ENCODE measurements at regions not wholly inside any gene's neighbourhood (a gene's known extent, or its start where the extent isn't known, plus 50 kb on each side); places are given as distances from the start of the nearest gene placed in this dataset.

GRCh38 chr16:5512014-5512413 lies 414.4 kb upstream of the EEF2KMT start:
- ChIA-PET POLR2A (no interaction called here), CTCF (no interaction called here)
- no TSS peak for BruUV-seq (replicated peaks)
- Histone ChIP-seq H3K4me1 (ENCODE audit: control insufficient read depth, extremely low read depth, insufficient read depth, low read length) (no peaks in the 10 kb centered on the region), H3K36me3 (ENCODE audit: control insufficient read depth in 2 of 2, extremely low read depth in 1 of 2, insufficient read depth in 2 of 2, low read length in 2 of 2) (no peaks in the 10 kb centered on the region), H3K9me3 (replicated peaks; ENCODE audit: control insufficient read depth, insufficient read depth, low read length) (peaks cover 7% of the 10 kb centered on the region), H3K9me1 (replicated peaks; ENCODE audit: control insufficient read depth, extremely low read depth, insufficient read depth, low read length) (no peaks in the 10 kb centered on the region), H3K27me3 (ENCODE audit: control insufficient read depth in 2 of 2, insufficient read depth in 2 of 2, low read length in 2 of 2) (no peaks in the 10 kb centered on the region), H3K79me2 (ENCODE audit: control insufficient read depth, insufficient read depth, low read length) (no peaks in the 10 kb centered on the region), H4K20me1 (replicated peaks; ENCODE audit: control insufficient read depth, extremely low read depth, insufficient read depth, low read length) (no peaks in the 10 kb centered on the region), H3K4me3 (replicated peaks in 1 of 3; ENCODE audit: insufficient read depth in 1 of 3, low read depth in 1 of 3, low read length in 3 of 3) (no peak overlapping the region), H3K4me2 (ENCODE audit: insufficient read depth, low read length) (no peak overlapping the region), H2AFZ (ENCODE audit: low read depth, low read length) (no peak overlapping the region), H3K9ac (replicated peaks; ENCODE audit: extremely low read depth, insufficient read depth, low read length) (no peak overlapping the region), H3K27ac (ENCODE audit: insufficient read depth, low read depth, low read length) (no peak overlapping the region)
- dilution Hi-C loops (cut with MboI; ENCODE audit: extremely low pct_ligation_motif_present, low sequenced_read_pairs), result no loop called here
- FAIRE-seq (no peak), DNase-seq (ENCODE audit: low read depth, low spot score) (no peak)
- TF ChIP-seq POLR2A (IDR thresholded peaks at IDR 0.05; ENCODE audit: low read depth, low read length) (no peak), CTCF (IDR thresholded peaks at IDR 0.05; ENCODE audit: extremely low read depth in 1 of 2, insufficient read depth in 1 of 2, low read depth in 1 of 2, low read length in 2 of 2) (no peak), MAX (IDR thresholded peaks at IDR 0.05; ENCODE audit: insufficient read depth, insufficient read length) (no peak), JUN (IDR thresholded peaks at IDR 0.05; ENCODE audit: borderline replicate concordance, insufficient read depth, insufficient read length, low read depth) (no peak)
- intact Hi-C loops (cut with micrococcal nuclease), result no loop called here

GRCh38 chr16:5510819-5511370 lies 413.3 kb upstream of the EEF2KMT start:
- H3K9me3 ChIP-seq (replicated peaks; ENCODE audit: control insufficient read depth, insufficient read depth, low read length), result peaks cover 8% of the 10 kb centered on the region
- no TSS peak for BruUV-seq (replicated peaks)
- FAIRE-seq, result no peak
- H3K4me1 ChIP-seq (ENCODE audit: control insufficient read depth, extremely low read depth, insufficient read depth, low read length), result no peaks in the 10 kb centered on the region
- no peak for TF ChIP-seq MAX (IDR thresholded peaks at IDR 0.05; ENCODE audit: insufficient read depth, insufficient read length)
- no peak for TF ChIP-seq CTCF (IDR thresholded peaks at IDR 0.05; ENCODE audit: extremely low read depth in 1 of 2, insufficient read depth in 1 of 2, low read depth in 1 of 2, low read length in 2 of 2)
- no peak for TF ChIP-seq POLR2A (IDR thresholded peaks at IDR 0.05; ENCODE audit: low read depth, low read length)
- no peak for TF ChIP-seq EZH2 (IDR thresholded peaks at IDR 0.05; ENCODE audit: borderline replicate concordance, low read depth, low read length, severe bottlenecking)
- TF ChIP-seq FOS (IDR thresholded peaks at IDR 0.05; ENCODE audit: borderline replicate concordance, insufficient read depth, low read length), result no peak
- TF ChIP-seq JUN (IDR thresholded peaks at IDR 0.05; ENCODE audit: borderline replicate concordance, insufficient read depth, insufficient read length, low read depth), result no peak
- TF ChIP-seq POLR2AphosphoS5 (IDR thresholded peaks at IDR 0.05; ENCODE audit: insufficient read depth, low read depth, low read length), result no peak
- no peak for TF ChIP-seq GATA2 (IDR thresholded peaks at IDR 0.05; ENCODE audit: insufficient read depth, insufficient read length, low read depth, low read length)
- no peak for TF ChIP-seq MYC (IDR thresholded peaks at IDR 0.05; ENCODE audit: low read depth, low read length)
- POLR2A ChIA-PET, result no interaction called here
- H3K79me2 ChIP-seq (ENCODE audit: control insufficient read depth, insufficient read depth, low read length), result no peaks in the 10 kb centered on the region
- H3K4me3 ChIP-seq (replicated peaks in 1 of 3; ENCODE audit: insufficient read depth in 1 of 3, low read depth in 1 of 3, low read length in 3 of 3), result no peak overlapping the region
- no peak overlapping the region for H3K9ac ChIP-seq (replicated peaks; ENCODE audit: extremely low read depth, insufficient read depth, low read length)
- H2AFZ ChIP-seq (ENCODE audit: low read depth, low read length), result no peak overlapping the region
- dilution Hi-C loops (cut with MboI; ENCODE audit: extremely low pct_ligation_motif_present, low sequenced_read_pairs) (no loop called here), intact Hi-C loops (cut with micrococcal nuclease) (no loop called here)
- DNase-seq (ENCODE audit: low read depth, low spot score), result no peak
- H3K27me3 ChIP-seq (ENCODE audit: control insufficient read depth in 2 of 2, insufficient read depth in 2 of 2, low read length in 2 of 2), result no peaks in the 10 kb centered on the region
- H3K9me1 ChIP-seq (replicated peaks; ENCODE audit: control insufficient read depth, extremely low read depth, insufficient read depth, low read length), result no peaks in the 10 kb centered on the region
- CTCF ChIA-PET, result no interaction called here
- no peak overlapping the region for H3K27ac ChIP-seq (ENCODE audit: insufficient read depth, low read depth, low read length)
- no peaks in the 10 kb centered on the region for H3K36me3 ChIP-seq (ENCODE audit: control insufficient read depth in 2 of 2, extremely low read depth in 1 of 2, insufficient read depth in 2 of 2, low read length in 2 of 2)
- no peak overlapping the region for H3K4me2 ChIP-seq (ENCODE audit: insufficient read depth, low read length)
- H4K20me1 ChIP-seq (replicated peaks; ENCODE audit: control insufficient read depth, extremely low read depth, insufficient read depth, low read length), result no peaks in the 10 kb centered on the region
